GM12872 (cell line): ENCODE measurements at regions not wholly inside any gene's neighbourhood (a gene's known extent, or its start where the extent isn't known, plus 50 kb on each side); places are given as distances from the start of the nearest gene placed in this dataset.

ENCODE experiments used
- TF ChIP-seq, protein P1 (sequence below): IDR thresholded peaks from 3 replicates; pipeline ENCODE4 v1.5.1; 2011; ENCODE audit warnings: low read depth, mild to moderate bottlenecking, low read length, moderate library complexity; ENCODE audit not compliant: insufficient read depth

DNA sequence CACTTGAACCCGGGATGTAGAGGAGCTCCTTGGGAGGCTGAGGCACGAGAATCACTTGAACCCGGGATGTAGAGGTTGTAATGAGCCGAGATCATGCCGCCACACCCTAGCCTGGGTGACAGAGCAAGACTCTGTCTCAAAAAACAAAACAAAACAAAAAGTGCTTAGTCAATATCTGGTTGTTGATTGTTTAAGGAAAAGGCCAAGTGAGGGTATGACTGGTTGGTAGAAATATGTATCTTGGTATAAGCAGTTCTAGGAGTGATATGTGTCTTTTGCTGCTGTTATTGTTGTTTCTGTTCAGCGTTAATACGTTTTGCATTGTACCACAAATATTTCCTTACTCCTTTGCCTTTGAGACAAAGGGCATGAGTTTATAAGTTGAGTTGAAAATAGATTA, 210.7 kb upstream of the DMRT1 start:
- TF ChIP-seq, protein P1, sequence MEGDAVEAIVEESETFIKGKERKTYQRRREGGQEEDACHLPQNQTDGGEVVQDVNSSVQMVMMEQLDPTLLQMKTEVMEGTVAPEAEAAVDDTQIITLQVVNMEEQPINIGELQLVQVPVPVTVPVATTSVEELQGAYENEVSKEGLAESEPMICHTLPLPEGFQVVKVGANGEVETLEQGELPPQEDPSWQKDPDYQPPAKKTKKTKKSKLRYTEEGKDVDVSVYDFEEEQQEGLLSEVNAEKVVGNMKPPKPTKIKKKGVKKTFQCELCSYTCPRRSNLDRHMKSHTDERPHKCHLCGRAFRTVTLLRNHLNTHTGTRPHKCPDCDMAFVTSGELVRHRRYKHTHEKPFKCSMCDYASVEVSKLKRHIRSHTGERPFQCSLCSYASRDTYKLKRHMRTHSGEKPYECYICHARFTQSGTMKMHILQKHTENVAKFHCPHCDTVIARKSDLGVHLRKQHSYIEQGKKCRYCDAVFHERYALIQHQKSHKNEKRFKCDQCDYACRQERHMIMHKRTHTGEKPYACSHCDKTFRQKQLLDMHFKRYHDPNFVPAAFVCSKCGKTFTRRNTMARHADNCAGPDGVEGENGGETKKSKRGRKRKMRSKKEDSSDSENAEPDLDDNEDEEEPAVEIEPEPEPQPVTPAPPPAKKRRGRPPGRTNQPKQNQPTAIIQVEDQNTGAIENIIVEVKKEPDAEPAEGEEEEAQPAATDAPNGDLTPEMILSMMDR = no peak

- TF ChIP-seq, protein P1 = no peak
Observed at GRCh38 chr9:631596-631995, 209.9 kb upstream of the DMRT1 start.

DNA sequence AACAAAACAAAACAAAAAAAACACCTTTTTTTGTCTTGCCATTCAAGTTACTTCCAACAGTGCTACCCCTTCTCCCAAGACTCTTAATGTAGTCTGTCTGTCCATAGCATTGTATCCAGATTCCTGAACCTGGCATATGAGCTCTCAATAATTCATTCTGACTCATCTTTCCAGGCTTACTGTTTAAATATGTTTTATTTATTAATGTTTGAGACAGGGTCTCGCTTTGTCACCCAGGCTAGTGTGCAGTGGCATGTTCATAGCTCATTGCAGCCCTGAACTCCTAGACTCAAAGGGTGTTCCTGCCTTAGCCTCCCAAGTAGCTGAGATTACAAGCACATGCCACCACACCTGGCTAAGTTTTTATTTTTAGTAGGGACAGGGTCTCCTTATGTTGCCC, 208.0 kb upstream of the DMRT1 start:
- TF ChIP-seq, protein P1 = no peak

- TF ChIP-seq, protein P1 = no peak
Observed at GRCh38 chr9:636931-637591, 204.4 kb upstream of the DMRT1 start.

- TF ChIP-seq, protein P1 = no peak
Observed at GRCh38 chr9:638152-638551, 203.3 kb upstream of the DMRT1 start.

GRCh38 chr9:642014-642413, 199.5 kb upstream of the DMRT1 start:
- TF ChIP-seq, protein P1 = no peak

GRCh38 chr9:643966-644365, 197.5 kb upstream of the DMRT1 start:
- TF ChIP-seq, protein P1 = no peak
